Right lobe of liver (tissue), 4 donors: ENCODE measurements at regions not wholly inside any gene's neighbourhood (a gene's known extent, or its start where the extent isn't known, plus 50 kb on each side); places are given as distances from the start of the nearest gene placed in this dataset.

Source experiments
- CTCF ChIP-seq, 4 donors: fragments of 200-600 bp in 3 of 4; fragments of 450-650 bp in 1 of 4; IDR thresholded peaks; one replicate each; pipeline versions ENCODE4 v1.5.1 to v1.8.0; 2016 to 2022; ENCODE audit warnings: antibody characterized with exemption in 4 of 4, mild to moderate bottlenecking in 2 of 4
- POLR2A ChIP-seq: fragments of 450-650 bp; IDR thresholded peaks from one replicate; pipeline ENCODE4 v1.6.1; 2017; ENCODE audit warnings: antibody characterized with exemption, mild to moderate bottlenecking
- donor health status: DM: no; HTN: no; CAD: no.
- donor health status: DM: no; HTN: no; CAD: no.
- donor health status: DM: no; HTN: yes; CAD: no.

- TF ChIP-seq CTCF (IDR thresholded peaks at IDR 0.05) (no peak), POLR2A (no peak)
Measured at GRCh38 chr21:38037416-38037815, 121.2 kb upstream of the KCNJ6 start.
